Karpas-422 (cell line): ENCODE measurements at regions not wholly inside any gene's neighbourhood (a gene's known extent, or its start where the extent isn't known, plus 50 kb on each side); places are given as distances from the start of the nearest gene placed in this dataset.

ENCODE experiments used
- DNase-seq: peaks from one replicate; pipeline ENCODE4 v3.0.0-alpha.2; 2015
- H2AFZ ChIP-seq: fragments of 200-600 bp; sonication (generic); 2 replicates; pipeline ENCODE4 v1.6.1; 2014; ENCODE audit warnings: antibody characterized with exemption, low read length, mixed read lengths
- H3K27ac ChIP-seq: fragments of 200-600 bp; sonication (generic); 2 replicates; pipeline ENCODE4 v1.5.1; 2014; ENCODE audit warnings: mild to moderate bottlenecking, low read length, moderate library complexity
- H3K27me3 ChIP-seq: fragments of 200-600 bp; sonication (generic); 2 replicates; pipeline ENCODE4 v1.6.1; 2014; ENCODE audit warnings: low read length, mixed read lengths
- H3K36me3 ChIP-seq: fragments of 200-600 bp; sonication (generic); 2 replicates; pipeline ENCODE4 v1.6.1; 2014; ENCODE audit warnings: low read length, mixed read lengths; ENCODE audit not compliant: insufficient read depth
- H3K4me1 ChIP-seq: fragments of 200-600 bp; sonication (generic); 2 replicates; pipeline ENCODE4 v1.6.1; 2014; ENCODE audit warnings: mild to moderate bottlenecking, low read length, mixed read lengths
- H3K4me2 ChIP-seq: fragments of 200-600 bp; sonication (generic); 2 replicates; pipeline ENCODE4 v1.6.1; 2014; ENCODE audit warnings: low read length, low read depth, mild to moderate bottlenecking; ENCODE audit not compliant: poor library complexity, severe bottlenecking
- H3K4me3 ChIP-seq: fragments of 200-600 bp; sonication (generic); 2 replicates; pipeline ENCODE4 v1.5.1; 2014; ENCODE audit warnings: mild to moderate bottlenecking, antibody characterized with exemption, low read length, mixed read lengths
- H3K79me2 ChIP-seq: fragments of 200-600 bp; sonication (generic); 2 replicates; pipeline ENCODE4 v1.6.1; 2014; ENCODE audit warnings: mild to moderate bottlenecking, low read length, mixed read lengths
- H3K9ac ChIP-seq: fragments of 200-600 bp; sonication (generic); 2 replicates; pipeline ENCODE4 v1.6.0; 2014; ENCODE audit warnings: low read length
- H3K9me2 ChIP-seq: fragments of 200-600 bp; sonication (generic), shearing (Covaris generic); replicated peaks from 2 replicates; pipeline ENCODE4 v1.6.0; 2014; ENCODE audit warnings: mild to moderate bottlenecking, low read length, moderate library complexity; ENCODE audit not compliant: insufficient read depth
- H3K9me3 ChIP-seq: fragments of 300-700, 200-600 bp; sonication (generic); 2 replicates; pipeline ENCODE4 v1.6.1; 2014; ENCODE audit warnings: low read length, mixed read lengths
- H4K20me1 ChIP-seq: fragments of 200-600 bp; sonication (generic); 2 replicates; pipeline ENCODE4 v1.6.1; 2014; ENCODE audit warnings: mild to moderate bottlenecking, antibody characterized with exemption, low read length, low read depth; ENCODE audit not compliant: insufficient read depth

GRCh38 chr5:143576711-143577484, 173.4 kb upstream of the NR3C1 start:
- no peak for DNase-seq
- H3K4me1 ChIP-seq, result peaks cover 58% of the 10 kb centered on the region
- H3K9me2 ChIP-seq, result no peaks in the 10 kb centered on the region
- peak overlapping the region; percentile 92 for H3K27ac ChIP-seq
- H3K4me2 ChIP-seq, result peak overlapping the region; percentile 29
- no peaks in the 10 kb centered on the region for H3K9me3 ChIP-seq
- H3K27me3 ChIP-seq, result no peaks in the 10 kb centered on the region
- H3K9ac ChIP-seq, result 0 out of 2 replicates have a peak overlapping the region, but pooled peaks have one; percentile 2
- H3K4me3 ChIP-seq, result no peak overlapping the region
- no peaks in the 10 kb centered on the region for H3K79me2 ChIP-seq
- H2AFZ ChIP-seq, result peak overlapping the region; percentile 24; the same call in 1 of the 2 replicates
- H3K36me3 ChIP-seq, result no peaks in the 10 kb centered on the region
- no peaks in the 10 kb centered on the region for H4K20me1 ChIP-seq

GRCh38 chr5:143575286-143575685, 171.8 kb upstream of the NR3C1 start:
- Histone ChIP-seq H3K9me2 (no peaks in the 10 kb centered on the region), H3K4me2 (no peak overlapping the region), H4K20me1 (no peaks in the 10 kb centered on the region), H3K4me1 (peaks cover 66% of the 10 kb centered on the region), H3K36me3 (no peaks in the 10 kb centered on the region), H2AFZ (0 out of 2 replicates have a peak overlapping the region, but pooled peaks have one; percentile 57), H3K27me3 (no peaks in the 10 kb centered on the region), H3K9ac (no peak overlapping the region; the same call in 1 of the 2 replicates), H3K27ac (peak overlapping the region; percentile 92), H3K9me3 (no peaks in the 10 kb centered on the region), H3K79me2 (no peaks in the 10 kb centered on the region), H3K4me3 (no peak overlapping the region)
- DNase-seq, result no peak

- Histone ChIP-seq H2AFZ (peak overlapping the region; percentile 57; the same call in 1 of the 2 replicates), H3K4me1 (peaks cover 74% of the 10 kb centered on the region), H3K27me3 (no peaks in the 10 kb centered on the region), H3K9me3 (no peaks in the 10 kb centered on the region), H3K27ac (peak overlapping the region; percentile 92), H3K4me3 (no peak overlapping the region), H3K9ac (peak overlapping the region; percentile 59), H3K4me2 (peak overlapping the region; percentile 62), H3K9me2 (no peaks in the 10 kb centered on the region), H3K36me3 (no peaks in the 10 kb centered on the region), H4K20me1 (no peaks in the 10 kb centered on the region), H3K79me2 (no peaks in the 10 kb centered on the region)
- peak; percentile 78 for DNase-seq
Measured at GRCh38 chr5:143574236-143574635, 170.8 kb upstream of the NR3C1 start.

GRCh38 chr5:143573568-143574170, 170.2 kb upstream of the NR3C1 start:
- no peaks in the 10 kb centered on the region for H4K20me1 ChIP-seq
- no peaks in the 10 kb centered on the region for H3K9me2 ChIP-seq
- no peaks in the 10 kb centered on the region for H3K79me2 ChIP-seq
- peak overlapping the region; percentile 30; the same call in 1 of the 2 replicates for H3K4me3 ChIP-seq
- H3K36me3 ChIP-seq, result no peaks in the 10 kb centered on the region
- H3K4me2 ChIP-seq, result peak overlapping the region; percentile 62
- peak overlapping the region; percentile 59 for H3K9ac ChIP-seq
- H2AFZ ChIP-seq, result peak overlapping the region; percentile 66
- H3K27me3 ChIP-seq, result no peaks in the 10 kb centered on the region
- peak; percentile 83 for DNase-seq
- no peaks in the 10 kb centered on the region for H3K9me3 ChIP-seq
- peak overlapping the region; percentile 92 for H3K27ac ChIP-seq
- peaks cover 74% of the 10 kb centered on the region for H3K4me1 ChIP-seq

- Histone ChIP-seq H3K4me1 (peaks cover 72% of the 10 kb centered on the region), H3K9me3 (no peaks in the 10 kb centered on the region), H3K79me2 (no peaks in the 10 kb centered on the region), H3K9ac (peak overlapping the region; percentile 59; the same call in 1 of the 2 replicates), H3K27me3 (no peaks in the 10 kb centered on the region), H3K4me2 (peak overlapping the region; percentile 62), H3K27ac (peak overlapping the region; percentile 92), H2AFZ (peak overlapping the region; percentile 66; the same call in 1 of the 2 replicates), H3K9me2 (no peaks in the 10 kb centered on the region), H3K36me3 (no peaks in the 10 kb centered on the region), H4K20me1 (no peaks in the 10 kb centered on the region), H3K4me3 (no peak overlapping the region)
- no peak for DNase-seq
Measured at GRCh38 chr5:143572671-143573070, 169.2 kb upstream of the NR3C1 start.

- Histone ChIP-seq H3K36me3 (no peaks in the 10 kb centered on the region), H4K20me1 (no peaks in the 10 kb centered on the region), H3K9me3 (no peaks in the 10 kb centered on the region), H3K4me3 (no peak overlapping the region), H3K79me2 (no peaks in the 10 kb centered on the region), H3K27me3 (no peaks in the 10 kb centered on the region), H3K9ac (no peak overlapping the region), H3K4me1 (peaks cover 69% of the 10 kb centered on the region), H2AFZ (peak overlapping the region; percentile 12; the same call in 1 of the 2 replicates), H3K9me2 (no peaks in the 10 kb centered on the region), H3K27ac (peak overlapping the region; percentile 92), H3K4me2 (no peak overlapping the region)
- no peak for DNase-seq
Measured at GRCh38 chr5:143571642-143572624, 168.4 kb upstream of the NR3C1 start.

GRCh38 chr5:143570989-143571388, 167.5 kb upstream of the NR3C1 start:
- Histone ChIP-seq H3K9ac (no peak overlapping the region), H4K20me1 (no peaks in the 10 kb centered on the region), H3K36me3 (no peaks in the 10 kb centered on the region), H3K4me2 (no peak overlapping the region), H2AFZ (peak overlapping the region; percentile 44; the same call in 1 of the 2 replicates), H3K79me2 (no peaks in the 10 kb centered on the region), H3K4me3 (no peak overlapping the region), H3K4me1 (peaks cover 67% of the 10 kb centered on the region), H3K9me3 (no peaks in the 10 kb centered on the region), H3K27ac (peak overlapping the region; percentile 92; the same call in 1 of the 2 replicates), H3K27me3 (no peaks in the 10 kb centered on the region), H3K9me2 (no peaks in the 10 kb centered on the region)
- DNase-seq, result no peak
